Endodermal cell (in vitro differentiated cells): ENCODE measurements at regions not wholly inside any gene's neighbourhood (a gene's known extent, or its start where the extent isn't known, plus 50 kb on each side); places are given as distances from the start of the nearest gene placed in this dataset.

ENCODE experiments used
- DNase-seq: peaks from one replicate; pipeline ENCODE4 v3.0.0-alpha.2; 2017
- H3K27ac ChIP-seq: 2 replicates; pipeline ENCODE4 v1.5.1; 2013; ENCODE audit warnings: mild to moderate bottlenecking, low read depth, low read length, moderate library complexity
- H3K27me3 ChIP-seq: 2 replicates; pipeline ENCODE4 v1.6.1; 2013; ENCODE audit warnings: mild to moderate bottlenecking, low read length, moderate library complexity; ENCODE audit not compliant: insufficient read depth, control insufficient read depth, poor library complexity, severe bottlenecking
- H3K36me3 ChIP-seq: 2 replicates; pipeline ENCODE4 v1.7.0; 2013; ENCODE audit warnings: mild to moderate bottlenecking, low read length, moderate library complexity; ENCODE audit not compliant: control insufficient read depth, insufficient read depth
- H3K4me1 ChIP-seq: one replicate; pipeline ENCODE4 v1.7.0; 2013; ENCODE audit warnings: low read length; ENCODE audit not compliant: control insufficient read depth, insufficient read depth
- H3K4me3 ChIP-seq: 2 replicates; pipeline ENCODE4 v1.5.1; 2013; ENCODE audit warnings: mild to moderate bottlenecking, low read length, moderate library complexity
- H3K9ac ChIP-seq: 2 replicates; pipeline ENCODE4 v1.6.1; 2013; ENCODE audit warnings: mild to moderate bottlenecking, low read length, moderate library complexity; ENCODE audit not compliant: poor library complexity, severe bottlenecking; ENCODE audit errors: extremely low read depth
- H3K9me3 ChIP-seq: 2 replicates; pipeline ENCODE4 v1.6.1; 2013; ENCODE audit warnings: mild to moderate bottlenecking, low read length, moderate library complexity; ENCODE audit not compliant: control insufficient read depth
- H3K27ac Mint-ChIP-seq: 2 replicates; pipeline ENCODE4 v1.8.0; 2020; ENCODE audit warnings: mixed read lengths
- H3K27me3 Mint-ChIP-seq: 2 replicates; pipeline ENCODE4 v1.8.0; 2021; ENCODE audit warnings: mild to moderate bottlenecking, mixed read lengths; ENCODE audit not compliant: insufficient read depth
- H3K36me3 Mint-ChIP-seq: 2 replicates; pipeline ENCODE4 v1.8.0; 2020; ENCODE audit warnings: low read depth, mixed read lengths
- H3K4me1 Mint-ChIP-seq: 2 replicates; pipeline ENCODE4 v1.8.0; 2020; ENCODE audit warnings: mixed read lengths
- H3K4me3 Mint-ChIP-seq: 2 replicates; pipeline ENCODE4 v1.8.0; 2020; ENCODE audit warnings: mild to moderate bottlenecking, moderate library complexity, mixed read lengths
- H3K9me3 Mint-ChIP-seq: 2 replicates; pipeline ENCODE4 v1.8.0; 2020; ENCODE audit warnings: mild to moderate bottlenecking, mixed read lengths
- WGBS, 2 experiments: methylation state at CpG; one replicate each; pipeline versions ENCODE4 v1.1.5 to v1.1.7; 2013; ENCODE audit warnings: missing lambda C conversion rate in 2 of 2, mixed read lengths in 1 of 2; ENCODE audit not compliant: insufficient coverage in 1 of 2, insufficient read length in 1 of 2; 5-methylcytosine and 5-hydroxymethylcytosine counted together
- TF ChIP-seq, protein P1 (sequence below): fragments of 200-600 bp; sonication (generic); conservative IDR thresholded peaks from 2 replicates; pipeline ENCODE4 v1.5.0; 2021; ENCODE audit warnings: antibody characterized with exemption, mild to moderate bottlenecking

DNA sequence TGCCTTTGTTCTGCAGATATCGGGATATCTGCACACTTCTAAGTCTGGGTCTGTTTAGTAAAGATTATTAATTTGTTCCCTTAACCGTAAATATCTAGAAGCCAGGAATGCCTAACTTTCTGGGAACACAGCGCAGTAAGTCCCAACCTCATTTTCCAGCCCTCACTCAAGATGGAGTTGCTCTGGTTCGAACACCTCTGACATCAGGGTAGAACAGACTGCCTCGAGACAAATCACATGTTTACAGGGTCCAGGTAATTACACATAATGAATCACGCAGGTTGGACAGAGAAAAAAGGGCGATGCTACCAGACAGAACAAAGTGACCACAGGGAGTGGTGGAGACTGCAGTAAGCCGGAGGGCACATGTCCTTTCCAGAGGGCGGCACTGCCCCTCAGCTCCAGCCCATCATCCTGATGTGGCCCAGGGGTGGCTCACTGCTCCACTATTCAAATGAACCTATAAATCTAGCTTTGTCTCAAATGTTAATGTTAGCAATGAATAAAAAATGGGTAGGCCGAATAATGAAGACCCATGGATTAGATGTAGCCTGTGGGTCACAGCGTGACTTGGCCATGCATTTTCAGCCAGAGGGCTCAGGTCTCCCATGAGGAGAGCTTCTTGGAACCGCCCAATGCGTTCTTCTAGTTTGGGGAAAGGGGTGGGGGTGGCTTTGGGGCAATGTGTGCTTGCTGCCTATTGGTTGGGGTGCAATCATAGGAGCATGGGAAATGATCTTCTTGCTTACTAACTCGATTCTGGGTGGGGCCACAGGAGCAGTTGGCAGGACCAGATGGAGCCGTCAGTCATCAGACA lies 159.0 kb upstream of the SFSWAP start:
- Histone ChIP-seq H3K4me1 (no peaks in the 10 kb centered on the region), H3K36me3 (no peaks in the 10 kb centered on the region), H3K27me3 (no peaks in the 10 kb centered on the region), H3K9ac (no peak overlapping the region), H3K9me3 (no peaks in the 10 kb centered on the region), H3K4me3 (no peak overlapping the region), H3K27ac (no peak overlapping the region)
- Mint-ChIP-seq H3K9me3 (no peaks in the 10 kb centered on the region), H3K27ac (no peak overlapping the region), H3K36me3 (no peaks in the 10 kb centered on the region), H3K27me3 (peaks cover 3% of the 10 kb centered on the region), H3K4me3 (no peak overlapping the region), H3K4me1 (no peaks in the 10 kb centered on the region)
- TF ChIP-seq, protein P1, sequence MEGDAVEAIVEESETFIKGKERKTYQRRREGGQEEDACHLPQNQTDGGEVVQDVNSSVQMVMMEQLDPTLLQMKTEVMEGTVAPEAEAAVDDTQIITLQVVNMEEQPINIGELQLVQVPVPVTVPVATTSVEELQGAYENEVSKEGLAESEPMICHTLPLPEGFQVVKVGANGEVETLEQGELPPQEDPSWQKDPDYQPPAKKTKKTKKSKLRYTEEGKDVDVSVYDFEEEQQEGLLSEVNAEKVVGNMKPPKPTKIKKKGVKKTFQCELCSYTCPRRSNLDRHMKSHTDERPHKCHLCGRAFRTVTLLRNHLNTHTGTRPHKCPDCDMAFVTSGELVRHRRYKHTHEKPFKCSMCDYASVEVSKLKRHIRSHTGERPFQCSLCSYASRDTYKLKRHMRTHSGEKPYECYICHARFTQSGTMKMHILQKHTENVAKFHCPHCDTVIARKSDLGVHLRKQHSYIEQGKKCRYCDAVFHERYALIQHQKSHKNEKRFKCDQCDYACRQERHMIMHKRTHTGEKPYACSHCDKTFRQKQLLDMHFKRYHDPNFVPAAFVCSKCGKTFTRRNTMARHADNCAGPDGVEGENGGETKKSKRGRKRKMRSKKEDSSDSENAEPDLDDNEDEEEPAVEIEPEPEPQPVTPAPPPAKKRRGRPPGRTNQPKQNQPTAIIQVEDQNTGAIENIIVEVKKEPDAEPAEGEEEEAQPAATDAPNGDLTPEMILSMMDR = no peak
- DNase-seq = no peak
- 94% methylated on average over 9 to 15 of the region's 15 CpGs for WGBS, 2 experiments

DNA sequence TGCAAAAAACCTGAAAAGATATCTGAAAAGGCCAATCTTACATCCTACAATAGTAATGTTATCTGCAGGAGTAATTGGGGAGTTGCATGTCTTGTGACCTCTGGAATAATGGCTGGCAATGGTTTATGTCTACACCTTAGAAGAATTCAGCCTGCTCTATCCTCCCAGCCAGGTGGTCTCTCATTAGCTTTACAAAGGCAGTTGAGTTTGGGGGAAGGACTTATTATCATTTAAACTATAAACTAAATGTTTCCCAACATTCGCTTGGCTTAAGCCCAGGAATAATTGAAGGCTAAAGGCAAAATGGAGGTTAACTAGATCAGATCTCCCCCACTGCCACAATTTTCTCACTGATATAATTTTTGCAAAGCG lies 158.4 kb upstream of the SFSWAP start:
- Histone ChIP-seq H3K27me3 (no peaks in the 10 kb centered on the region), H3K9me3 (no peaks in the 10 kb centered on the region), H3K4me1 (no peaks in the 10 kb centered on the region), H3K4me3 (no peak overlapping the region), H3K36me3 (no peaks in the 10 kb centered on the region), H3K27ac (no peak overlapping the region), H3K9ac (no peak overlapping the region)
- no peak overlapping the region for H3K4me3 Mint-ChIP-seq
- 84 to 100% methylated on average over 1 to 2 of the region's 2 CpGs for WGBS, 2 experiments
- no peak overlapping the region for H3K27ac Mint-ChIP-seq
- no peaks in the 10 kb centered on the region for H3K36me3 Mint-ChIP-seq
- H3K27me3 Mint-ChIP-seq = peaks cover 4% of the 10 kb centered on the region
- H3K4me1 Mint-ChIP-seq = no peaks in the 10 kb centered on the region
- DNase-seq = no peak
- H3K9me3 Mint-ChIP-seq = no peaks in the 10 kb centered on the region
- TF ChIP-seq, protein P1 = no peak

DNA sequence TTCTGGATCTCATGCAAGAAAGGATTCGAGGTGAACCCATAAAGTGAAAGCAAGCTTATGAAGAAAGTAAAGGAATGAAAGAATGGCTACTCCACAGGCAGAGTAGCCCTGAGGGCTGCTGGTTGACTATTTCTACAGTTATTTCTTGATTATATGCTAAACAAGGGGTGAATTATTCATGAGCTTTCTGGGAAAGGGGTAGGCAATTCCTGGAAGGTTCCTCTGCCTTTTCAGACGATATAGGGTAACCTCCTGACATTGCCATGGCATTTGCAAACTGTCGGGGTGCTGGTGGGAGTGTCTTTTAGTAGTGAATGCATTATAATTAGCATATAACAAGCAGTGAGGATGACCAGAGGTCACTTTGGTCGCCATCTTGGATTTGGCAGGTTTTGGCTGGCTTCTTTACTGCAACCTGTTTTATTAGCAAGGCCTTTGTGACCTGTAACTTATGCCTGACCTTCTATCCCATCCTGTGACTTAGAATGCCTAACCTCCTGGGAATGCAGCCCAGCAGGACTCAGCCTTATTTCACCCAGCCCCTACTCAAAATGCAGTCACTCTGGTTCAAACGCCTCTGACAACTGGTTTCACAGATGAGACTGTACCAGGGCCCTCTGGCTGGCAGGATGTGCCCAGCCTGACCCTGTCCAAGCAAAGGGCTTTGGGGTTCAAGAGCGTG lies 157.7 kb upstream of the SFSWAP start:
- Histone ChIP-seq H3K4me1 (no peaks in the 10 kb centered on the region), H3K9me3 (no peaks in the 10 kb centered on the region), H3K27me3 (no peaks in the 10 kb centered on the region), H3K36me3 (no peaks in the 10 kb centered on the region), H3K9ac (no peak overlapping the region), H3K27ac (no peak overlapping the region), H3K4me3 (no peak overlapping the region)
- Mint-ChIP-seq H3K4me1 (no peaks in the 10 kb centered on the region), H3K27ac (no peak overlapping the region), H3K4me3 (no peak overlapping the region), H3K27me3 (peaks cover 4% of the 10 kb centered on the region), H3K36me3 (no peaks in the 10 kb centered on the region), H3K9me3 (no peaks in the 10 kb centered on the region)
- 91 to 92% methylated on average over 6 of the region's 6 CpGs for WGBS, 2 experiments
- no peak for DNase-seq
- TF ChIP-seq, protein P1 = no peak
